ENCODE measurements at regions not wholly inside any gene's neighbourhood (a gene's known extent, or its start where the extent isn't known, plus 50 kb on each side); places are given as distances from the start of the nearest gene placed in this dataset.

DNA sequence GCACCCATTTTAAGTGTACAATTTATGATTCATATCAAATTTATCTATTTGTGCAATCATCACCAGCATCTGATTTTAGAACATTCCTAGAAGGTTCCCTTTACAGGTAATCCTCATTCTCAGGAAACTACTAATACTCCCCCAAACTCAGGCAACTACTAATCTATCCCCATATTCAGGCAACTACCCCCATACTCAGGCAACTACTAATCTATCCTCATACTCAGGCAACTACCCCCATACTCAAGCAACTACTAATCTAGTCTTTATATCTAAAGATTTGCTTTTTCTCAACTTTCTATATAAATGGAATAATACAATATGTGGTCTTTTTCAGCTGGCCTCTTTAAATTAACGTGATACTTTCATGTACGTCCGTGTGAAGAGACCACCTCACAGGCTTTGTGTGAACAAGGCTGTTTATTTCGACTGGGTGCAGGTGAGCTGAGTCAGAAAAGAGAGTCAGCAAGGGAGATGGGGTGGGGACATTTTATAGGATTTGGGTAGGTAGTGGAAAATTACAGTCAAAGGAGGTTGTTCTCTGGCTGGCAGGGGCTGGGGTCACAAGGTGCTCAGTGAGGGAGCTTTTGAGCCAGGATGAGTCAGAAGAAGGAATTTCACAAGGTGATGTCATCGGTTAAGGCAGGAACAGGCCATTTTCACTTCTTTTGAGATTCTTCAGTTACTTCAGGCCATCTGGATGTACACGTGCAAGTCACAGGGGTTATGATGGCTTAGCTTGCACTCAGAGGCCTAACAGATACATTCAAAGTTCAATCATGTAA is 1444.5 kb upstream of the CADM2 start:
- no peak for DNase-seq (ENCODE audit: low read depth)

DNA sequence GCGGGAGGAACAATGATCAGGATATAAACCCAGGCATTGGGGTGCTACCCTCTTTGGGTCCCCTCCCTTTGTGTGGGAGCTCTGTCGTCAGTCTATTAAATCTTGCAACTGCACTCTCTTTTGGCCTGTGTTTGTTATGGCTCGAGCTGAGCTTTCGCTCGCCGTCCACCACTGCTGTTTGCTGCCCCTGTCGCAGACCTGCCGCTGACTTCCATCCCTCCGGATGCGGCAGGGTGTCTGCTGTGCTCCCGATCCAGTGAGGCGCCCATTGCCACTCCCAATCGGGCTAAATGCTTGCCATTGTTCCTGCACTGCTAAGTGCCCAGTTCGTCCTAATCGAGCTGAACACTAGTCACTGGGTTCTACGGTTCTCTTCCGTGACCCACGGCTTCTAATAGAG is 1443.7 kb upstream of the CADM2 start:
- no peak for DNase-seq (ENCODE audit: low read depth)

DNA sequence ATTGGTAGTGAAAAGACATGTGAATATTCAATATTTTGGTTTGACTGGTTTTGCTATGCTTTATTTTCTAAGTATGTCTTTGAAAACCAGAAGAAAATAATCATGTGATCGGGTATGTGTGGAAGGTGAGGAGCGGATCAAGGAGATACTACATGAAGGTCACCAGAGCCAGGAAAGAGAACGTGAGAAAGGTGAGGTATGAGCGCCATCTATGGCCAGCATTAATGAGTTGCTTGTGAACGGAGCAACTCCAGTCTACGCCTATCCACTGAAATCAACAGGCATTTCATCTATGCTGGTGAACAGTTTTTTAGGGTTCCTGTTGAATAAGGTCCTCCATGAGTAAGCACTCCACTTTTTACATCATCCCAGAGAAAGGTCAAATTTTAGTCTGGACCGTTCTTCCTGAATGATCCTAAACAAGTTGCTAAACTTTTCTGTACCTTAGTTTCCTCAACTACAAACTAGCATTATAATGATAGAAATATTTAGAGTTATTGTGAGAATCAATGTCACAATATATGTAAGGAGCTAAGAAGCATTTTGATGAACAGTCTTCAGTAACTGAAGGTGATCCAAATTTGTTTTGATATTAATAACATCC is 1435.2 kb upstream of the CADM2 start:
- DNase-seq (ENCODE audit: low read depth), result peak; percentile 9

DNA sequence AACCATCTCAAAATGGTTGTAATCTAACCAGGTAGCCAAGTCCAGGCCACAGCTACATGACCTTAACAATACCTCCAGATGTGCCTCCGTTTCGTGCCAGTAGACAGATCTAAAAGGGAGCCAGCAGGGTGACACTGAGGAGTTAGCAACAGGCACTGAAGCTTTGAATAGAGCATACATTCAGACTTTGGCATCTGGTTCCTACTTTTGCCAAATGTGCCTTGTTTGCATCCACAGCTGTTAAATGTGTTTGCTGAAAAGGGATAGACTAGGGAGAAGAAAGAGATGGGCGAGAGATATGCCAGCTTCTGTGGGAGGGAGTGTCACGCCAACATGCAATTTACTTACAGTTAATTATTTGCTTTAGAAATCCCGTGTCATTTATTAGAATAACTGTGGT is 1433.9 kb upstream of the CADM2 start:
- DNase-seq (ENCODE audit: low read depth), result no peak

DNA sequence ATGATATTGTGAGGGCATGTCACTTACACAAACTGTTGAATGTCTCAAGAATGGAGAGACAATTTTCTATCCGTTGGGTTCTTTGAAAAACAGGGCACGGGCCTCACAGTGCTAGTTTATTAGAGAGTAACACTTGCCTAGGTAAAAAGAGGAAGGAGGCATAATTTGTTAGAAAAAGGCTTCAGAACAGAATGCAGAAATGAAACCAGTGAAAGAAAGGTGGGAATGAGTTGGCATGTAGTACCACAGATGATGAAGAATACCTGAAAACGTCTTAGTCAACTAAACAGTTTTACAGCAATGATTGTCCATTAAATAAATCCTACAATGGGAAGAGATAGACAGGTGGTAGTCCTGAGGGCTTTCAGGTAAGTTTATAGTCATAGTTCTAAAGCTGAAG is 1399.7 kb upstream of the CADM2 start:
- DNase-seq (ENCODE audit: low read depth), result no peak

DNA sequence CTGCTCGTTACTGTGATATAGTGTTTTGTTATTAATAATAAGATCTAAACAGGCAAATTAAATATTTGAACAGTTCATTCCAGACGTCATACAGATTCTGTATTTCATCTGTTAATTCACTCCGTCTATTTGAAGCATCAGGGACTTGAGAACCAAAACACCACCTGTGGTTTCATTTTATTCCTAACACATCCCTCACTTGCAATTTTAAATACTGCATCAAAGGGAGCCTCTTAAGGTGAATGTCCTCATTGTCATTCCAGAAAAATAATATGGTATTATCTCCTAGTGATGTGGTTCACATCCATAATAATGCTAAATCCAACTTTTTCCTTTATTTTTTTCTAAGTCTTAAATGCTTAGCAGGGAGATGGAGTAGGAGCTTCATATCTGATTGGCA is 1390.9 kb upstream of the CADM2 start:
- no peak for DNase-seq (ENCODE audit: low read depth)

DNA sequence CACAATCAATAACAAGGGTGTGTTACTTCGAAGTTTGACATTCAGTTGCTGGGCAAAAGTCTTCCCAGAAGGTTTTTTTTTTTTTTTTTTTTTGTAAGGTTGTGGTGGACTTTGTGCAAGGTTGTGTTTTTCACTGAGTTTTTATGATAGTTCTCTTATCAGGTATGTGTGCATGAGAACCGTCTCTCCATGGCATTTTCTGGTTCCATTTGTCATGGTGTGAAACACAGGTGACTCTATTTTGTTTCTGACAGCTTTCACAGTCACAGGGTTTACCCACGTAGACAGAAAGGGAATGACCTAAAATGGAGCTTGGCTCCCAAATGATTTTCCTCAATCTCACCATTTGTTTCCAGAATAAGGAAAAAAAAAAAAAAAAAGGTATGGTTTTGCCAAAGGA is 1377.2 kb upstream of the CADM2 start:
- no peak for DNase-seq (ENCODE audit: low read depth)

DNA sequence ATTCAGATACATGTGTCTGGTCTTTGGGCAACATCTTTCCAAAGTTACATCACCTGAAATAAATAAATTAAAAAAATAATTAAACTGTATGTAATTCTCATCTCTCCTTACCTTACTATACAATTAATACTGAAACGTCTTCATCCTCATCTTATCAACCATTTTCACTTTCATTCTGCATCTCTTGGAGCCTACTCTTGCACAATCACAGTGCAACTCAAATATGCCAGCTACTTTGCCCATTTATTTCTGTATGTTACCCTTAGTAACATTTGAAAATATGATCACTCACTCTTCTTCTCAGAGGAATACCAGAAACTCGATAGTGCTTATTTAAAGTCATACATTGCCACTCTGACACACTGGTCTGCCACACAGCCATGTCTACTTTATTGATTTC is 1357.1 kb upstream of the CADM2 start:
- no peak for DNase-seq (ENCODE audit: low read depth)

DNA sequence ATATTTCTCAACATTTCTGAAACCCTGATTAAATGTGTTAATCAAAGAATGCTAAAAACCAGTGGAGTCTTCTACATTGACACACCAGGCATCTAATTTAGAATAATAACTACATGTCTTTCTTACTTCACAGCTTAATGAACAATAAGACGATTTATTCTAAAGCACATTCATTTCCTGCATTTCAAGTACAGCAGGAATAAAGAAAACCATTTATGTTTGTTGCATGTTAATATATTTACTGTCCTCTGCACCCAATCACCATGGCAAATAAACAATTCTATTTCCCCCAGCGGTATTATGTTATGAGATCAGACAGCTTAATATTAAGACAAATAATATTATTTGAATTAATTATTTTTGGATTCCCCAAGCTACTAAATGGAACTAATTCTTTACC is 1336.3 kb upstream of the CADM2 start:
- no peak for DNase-seq (ENCODE audit: low read depth)

DNA sequence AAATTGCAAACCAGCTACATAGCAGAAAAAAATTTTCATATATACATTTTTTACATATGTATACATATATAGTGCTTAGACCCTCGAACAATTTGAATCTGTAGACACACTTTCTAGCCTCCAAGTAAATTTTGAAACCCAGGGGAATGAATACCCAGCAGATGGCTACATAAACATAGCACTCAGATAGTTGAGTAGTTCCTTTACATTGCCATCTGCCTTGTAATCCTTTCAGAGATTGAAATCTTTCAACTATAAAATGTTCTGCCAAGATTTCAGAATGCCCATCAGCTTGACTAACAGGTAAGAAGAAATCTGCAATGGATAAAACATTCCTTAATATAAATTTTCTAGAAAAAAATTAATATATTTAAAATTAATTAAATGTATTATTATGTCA is 1333.5 kb upstream of the CADM2 start:
- no peak for DNase-seq (ENCODE audit: low read depth)

DNA sequence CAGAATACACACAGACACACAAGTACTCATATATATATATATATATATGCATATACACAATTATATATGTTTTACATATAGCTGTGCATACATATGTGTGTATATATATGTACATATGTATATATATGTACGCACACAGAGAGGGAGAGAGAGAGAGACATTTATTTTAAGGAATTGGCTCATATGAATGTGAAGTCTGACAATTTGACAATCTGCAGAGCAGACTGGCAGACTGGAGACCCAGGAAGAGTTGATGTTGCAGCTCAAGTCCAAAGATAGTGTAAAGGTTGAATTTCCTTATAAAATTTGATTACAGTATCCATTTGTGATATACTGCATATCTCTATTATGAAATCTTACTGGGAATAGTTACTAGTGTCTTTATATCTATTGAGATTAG is 1330.3 kb upstream of the CADM2 start:
- no peak for DNase-seq (ENCODE audit: low read depth)

DNA sequence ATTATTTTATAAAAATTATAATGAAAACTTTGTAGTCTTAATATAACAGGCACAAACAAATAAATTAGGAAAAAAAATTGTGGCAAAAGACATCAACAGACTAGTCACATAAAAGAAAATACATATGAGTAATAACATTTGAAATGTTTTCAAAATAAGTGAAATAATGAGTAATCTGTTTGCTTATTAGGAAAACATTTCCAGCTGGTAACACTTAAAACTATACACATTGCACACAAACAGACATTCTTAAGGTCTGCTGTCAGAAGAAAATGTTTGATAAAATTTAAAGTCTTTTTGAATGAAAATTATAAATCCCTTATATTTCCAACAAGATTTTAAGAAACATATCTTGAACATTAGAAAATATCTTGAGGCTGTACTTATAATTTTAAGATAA is 1326.3 kb upstream of the CADM2 start:
- no peak for DNase-seq (ENCODE audit: low read depth)

DNA sequence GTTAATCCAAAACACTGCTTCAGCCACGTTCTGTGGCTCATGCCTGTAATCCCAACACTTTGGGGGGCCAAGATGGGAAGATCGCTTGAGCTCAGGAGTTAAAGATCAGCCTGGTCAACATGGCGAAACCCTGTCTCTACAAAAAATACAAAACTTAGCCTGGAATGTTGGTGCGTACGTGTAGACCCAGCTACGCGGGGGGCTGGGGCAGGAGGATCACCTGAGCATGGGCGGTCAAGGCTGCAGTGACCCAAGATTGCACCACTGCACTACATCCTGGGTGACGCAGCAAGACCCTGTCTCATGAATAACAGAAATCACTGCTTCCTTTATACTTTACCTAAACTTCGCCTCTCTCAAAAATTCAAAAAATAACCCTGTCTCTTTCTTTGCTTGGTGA is 1325.0 kb upstream of the CADM2 start:
- DNase-seq (ENCODE audit: low read depth), result no peak

DNA sequence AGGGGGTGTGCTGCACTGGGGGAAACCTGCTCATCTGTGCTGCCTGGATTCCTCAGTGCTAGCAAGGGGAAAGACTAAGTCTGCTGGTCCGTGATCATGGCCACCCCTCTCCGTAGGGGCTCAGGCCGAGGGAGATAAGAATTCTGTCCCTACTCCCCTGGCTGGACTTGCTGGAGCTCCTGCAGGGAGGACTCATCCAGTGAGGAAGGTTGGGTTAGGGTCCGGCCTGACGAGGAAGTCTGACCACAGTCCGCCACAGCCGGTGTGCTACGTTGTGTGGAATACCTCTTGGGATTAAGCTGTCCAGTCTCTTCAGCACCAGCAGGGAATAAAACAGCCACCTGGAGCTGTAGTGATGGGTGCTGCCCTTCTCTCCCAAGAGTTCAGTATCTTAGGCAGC is 1309.1 kb upstream of the CADM2 start:
- no peak for DNase-seq (ENCODE audit: low read depth)

DNA sequence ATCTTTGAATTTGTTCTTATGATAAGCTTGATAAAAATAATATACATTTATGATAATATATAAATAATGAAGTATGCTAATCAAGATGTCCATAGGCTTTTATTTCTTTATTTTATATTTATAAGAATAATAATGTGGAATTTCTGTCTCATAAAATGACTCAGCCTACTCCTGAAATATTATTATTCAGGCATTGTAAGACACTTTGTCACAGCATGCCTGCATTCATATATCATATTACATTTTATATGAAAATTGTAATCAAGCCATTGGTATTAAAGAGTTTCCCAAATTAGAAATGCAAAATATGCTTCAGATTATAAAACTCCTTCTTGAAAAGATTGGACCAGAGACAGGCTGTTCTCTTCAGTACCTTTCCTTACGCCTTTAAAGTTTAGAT is 1303.7 kb upstream of the CADM2 start:
- no peak for DNase-seq (ENCODE audit: low read depth)

DNA sequence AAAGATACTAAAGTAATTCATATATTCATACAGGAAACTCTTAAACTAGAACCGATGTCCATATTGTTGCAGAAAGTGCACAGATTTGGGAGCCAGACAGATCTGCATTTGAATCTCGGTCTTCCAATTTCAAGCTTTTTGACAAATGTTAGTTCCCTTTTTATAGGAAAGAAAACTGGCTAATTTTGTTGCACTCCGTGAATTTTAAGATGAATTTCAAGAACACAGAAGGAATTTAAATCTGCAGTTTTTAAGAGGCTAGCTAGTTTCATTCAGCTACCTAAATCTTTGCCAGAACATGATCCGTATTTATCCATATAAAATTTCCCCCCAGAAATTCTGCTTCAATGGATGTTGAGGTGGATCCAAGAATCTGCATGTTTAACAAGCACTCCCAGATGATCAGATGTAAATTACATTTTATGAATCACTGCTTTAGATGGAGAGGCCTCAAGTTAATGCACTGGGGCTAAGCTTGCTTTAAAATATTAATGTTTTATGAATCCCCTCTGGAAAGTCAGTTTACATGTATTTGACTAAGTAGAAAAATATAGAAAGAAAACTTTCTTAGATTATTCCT is 1296.3 kb upstream of the CADM2 start:
- DNase-seq (ENCODE audit: low read depth), result no peak

DNA sequence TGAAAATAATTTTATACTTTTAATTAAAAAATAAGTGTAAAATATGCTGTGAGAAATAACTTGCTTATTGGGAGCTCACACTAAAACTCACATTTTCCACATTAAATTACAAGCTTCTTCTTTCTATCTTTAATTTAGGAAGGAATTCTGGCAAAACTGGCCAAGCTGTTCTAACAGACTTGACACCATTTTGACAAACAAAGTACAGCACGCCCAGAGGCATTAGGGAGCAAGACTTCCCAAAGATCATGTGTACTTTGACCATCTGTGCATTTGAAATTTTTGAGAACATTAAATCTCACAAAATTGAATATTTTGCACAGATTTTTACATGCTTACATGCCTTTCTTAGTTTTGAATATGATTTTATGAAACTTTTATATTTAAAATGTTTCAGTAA is 1288.4 kb upstream of the CADM2 start:
- no peak for DNase-seq (ENCODE audit: low read depth)

DNA sequence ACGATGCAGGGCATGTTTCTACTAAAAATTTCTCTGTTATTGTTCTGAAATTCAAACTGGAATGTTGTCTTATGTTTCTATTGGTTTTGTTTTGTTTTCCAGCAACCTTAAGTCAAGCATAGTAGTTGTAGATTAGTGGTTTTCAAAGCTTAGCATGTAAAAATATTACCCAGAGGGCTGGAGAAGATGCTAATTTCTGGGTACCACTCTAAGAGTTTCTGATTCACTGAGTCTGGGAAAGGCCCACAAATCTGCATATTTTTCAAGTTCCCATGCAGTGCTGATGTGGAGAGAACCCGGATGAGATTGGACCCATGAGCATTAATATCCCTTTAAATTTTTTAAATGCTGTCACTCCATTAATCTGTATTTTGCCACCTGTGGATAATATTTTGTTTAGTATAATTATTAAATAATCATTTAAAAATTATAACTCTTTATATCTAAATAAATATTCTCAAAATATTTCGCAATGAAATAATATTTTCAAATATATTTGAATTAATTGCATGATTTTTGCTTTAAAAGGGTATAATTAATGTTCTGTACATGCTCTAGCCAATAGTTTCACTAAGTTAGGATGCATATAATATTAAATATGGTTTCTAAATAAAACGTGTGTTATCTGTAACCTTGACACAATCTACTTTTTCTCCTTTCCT is 1274.7 kb upstream of the CADM2 start:
- no peak for DNase-seq (ENCODE audit: low read depth)

DNA sequence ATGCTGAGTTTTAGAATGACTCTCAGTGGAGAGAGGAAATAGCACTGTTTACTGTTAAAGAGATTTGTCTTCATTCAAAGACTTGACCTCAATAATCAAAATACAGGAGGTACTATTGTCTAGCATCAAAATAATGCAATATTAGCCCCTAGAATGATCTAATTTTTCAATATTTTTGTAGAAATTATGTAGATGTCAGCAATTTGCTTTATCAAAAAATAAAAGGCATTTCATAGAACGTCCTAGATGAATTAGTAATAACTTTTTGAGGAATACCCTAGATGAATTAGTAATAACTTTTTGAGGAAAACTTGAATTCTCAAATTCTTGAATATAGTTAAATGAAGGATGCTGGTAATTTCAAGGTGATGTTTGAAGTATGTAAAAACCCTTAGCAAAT is 1252.1 kb upstream of the CADM2 start:
- no peak for DNase-seq (ENCODE audit: low read depth)

DNA sequence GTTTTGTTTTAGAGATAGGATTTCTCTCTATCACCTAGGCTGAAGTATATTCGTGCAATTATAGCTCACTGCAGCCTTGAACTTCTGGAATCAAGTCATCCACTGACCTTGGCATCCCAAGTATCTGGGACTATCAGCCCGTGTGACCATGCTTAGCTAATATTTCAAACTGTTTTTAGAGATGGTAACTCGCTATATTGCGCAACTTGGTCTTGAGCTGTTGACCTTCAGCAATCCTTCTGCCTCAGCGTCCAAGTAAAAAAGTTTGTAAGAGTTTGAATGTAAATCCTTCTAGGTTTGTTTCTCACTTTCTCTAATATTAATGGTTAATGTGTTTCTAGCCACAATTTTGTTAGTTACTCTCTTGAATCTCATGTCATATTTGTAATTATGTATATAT is 1243.5 kb upstream of the CADM2 start:
- DNase-seq (ENCODE audit: low read depth), result no peak

DNA sequence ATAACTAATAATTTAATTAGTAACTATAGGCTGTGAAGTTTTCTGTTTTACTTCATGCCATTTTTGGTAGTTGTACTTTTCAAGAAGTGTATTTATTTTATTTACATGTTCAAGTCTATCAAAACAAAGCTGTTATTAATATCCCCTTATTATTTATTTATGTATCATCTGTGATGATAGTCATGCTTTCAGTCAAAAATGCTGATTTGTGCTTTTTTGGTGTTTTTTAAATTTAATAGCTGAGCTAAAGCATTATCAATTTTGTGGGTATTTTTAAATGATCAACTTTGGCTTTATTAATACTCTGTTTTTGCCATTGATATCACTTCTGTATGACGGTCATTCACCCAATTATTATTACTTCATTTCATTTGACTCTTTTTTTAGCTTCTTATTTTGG is 1229.2 kb upstream of the CADM2 start:
- DNase-seq (ENCODE audit: low read depth), result no peak

DNA sequence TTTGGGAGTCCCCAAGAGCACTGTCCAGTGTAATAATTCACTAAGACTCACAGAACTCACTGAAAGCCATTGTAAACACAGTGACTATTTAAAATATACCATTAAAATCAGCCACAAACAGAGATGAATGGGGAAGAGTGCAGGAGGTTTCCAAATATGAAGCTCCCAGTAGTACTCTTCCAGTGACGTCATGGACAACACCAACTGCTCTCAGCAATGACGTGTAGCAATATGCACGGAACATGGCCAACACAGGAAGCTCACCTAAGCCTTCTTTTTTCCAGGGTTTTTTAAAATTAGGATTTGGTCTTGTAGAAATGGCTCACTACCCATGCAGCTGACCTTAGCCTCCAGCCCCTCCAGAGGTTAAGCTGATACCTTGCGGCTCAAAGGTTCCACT is 1224.1 kb upstream of the CADM2 start:
- no peak for DNase-seq (ENCODE audit: low read depth)

DNA sequence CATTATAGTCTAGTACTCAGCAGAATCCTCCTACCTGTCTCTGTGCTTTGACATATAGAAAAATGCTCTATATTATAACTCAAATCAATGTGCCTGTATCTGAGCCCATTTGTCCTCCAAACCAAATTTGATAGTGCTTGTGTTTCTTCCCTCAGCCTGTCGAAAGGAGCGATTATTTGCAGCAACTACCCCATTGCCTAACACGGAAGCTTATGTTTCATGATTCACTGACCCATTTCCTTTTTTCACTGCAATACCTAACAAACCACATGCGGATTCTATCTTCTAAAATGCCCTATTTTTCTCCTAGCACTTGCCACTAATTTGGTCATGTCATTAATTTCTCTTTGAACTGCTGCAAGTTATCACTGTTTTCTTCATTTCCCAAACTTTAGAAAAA is 1220.6 kb upstream of the CADM2 start:
- no peak for DNase-seq (ENCODE audit: low read depth)
